ENCODE measurements at regions not wholly inside any gene's neighbourhood (a gene's known extent, or its start where the extent isn't known, plus 50 kb on each side); places are given as distances from the start of the nearest gene placed in this dataset.

DNA sequence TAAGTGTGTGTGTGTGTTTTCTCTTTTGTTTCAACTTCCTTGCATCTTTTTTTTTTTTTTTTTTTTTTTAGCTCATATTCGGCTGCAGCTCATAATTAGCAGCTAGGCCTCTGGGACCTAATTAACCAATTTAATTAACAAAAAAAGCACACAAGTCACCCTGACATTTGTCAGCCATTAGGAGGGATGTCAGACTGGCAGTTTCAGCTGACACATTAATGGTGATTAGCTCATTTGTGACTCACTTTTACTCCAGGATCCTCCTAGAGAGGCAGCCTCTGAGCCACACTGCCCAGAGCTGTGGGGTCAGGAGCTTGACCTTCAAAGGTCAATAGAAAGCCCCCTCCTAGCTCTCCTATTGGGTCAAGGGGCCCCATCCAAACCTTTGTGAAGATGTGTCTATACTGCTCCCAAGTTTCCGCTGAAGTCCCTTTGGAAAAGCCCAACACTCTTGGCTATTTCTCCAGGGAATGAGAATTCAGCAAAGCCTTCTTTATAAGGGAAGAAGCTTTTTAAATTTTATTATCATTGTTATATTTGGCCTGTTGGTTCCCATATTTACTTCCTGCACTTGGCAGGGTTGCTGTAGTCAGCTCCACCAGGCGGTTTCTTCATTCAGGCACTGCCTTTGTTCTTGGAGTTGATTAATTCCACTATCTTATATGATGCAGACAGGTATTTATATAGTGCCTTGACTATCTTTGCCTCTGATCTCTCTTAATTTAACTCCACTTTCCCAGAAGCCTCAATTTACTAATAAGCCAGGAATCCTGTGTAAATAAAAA lies 109.5 kb upstream of the HABP2 start:
- TF ChIP-seq, protein P1, sequence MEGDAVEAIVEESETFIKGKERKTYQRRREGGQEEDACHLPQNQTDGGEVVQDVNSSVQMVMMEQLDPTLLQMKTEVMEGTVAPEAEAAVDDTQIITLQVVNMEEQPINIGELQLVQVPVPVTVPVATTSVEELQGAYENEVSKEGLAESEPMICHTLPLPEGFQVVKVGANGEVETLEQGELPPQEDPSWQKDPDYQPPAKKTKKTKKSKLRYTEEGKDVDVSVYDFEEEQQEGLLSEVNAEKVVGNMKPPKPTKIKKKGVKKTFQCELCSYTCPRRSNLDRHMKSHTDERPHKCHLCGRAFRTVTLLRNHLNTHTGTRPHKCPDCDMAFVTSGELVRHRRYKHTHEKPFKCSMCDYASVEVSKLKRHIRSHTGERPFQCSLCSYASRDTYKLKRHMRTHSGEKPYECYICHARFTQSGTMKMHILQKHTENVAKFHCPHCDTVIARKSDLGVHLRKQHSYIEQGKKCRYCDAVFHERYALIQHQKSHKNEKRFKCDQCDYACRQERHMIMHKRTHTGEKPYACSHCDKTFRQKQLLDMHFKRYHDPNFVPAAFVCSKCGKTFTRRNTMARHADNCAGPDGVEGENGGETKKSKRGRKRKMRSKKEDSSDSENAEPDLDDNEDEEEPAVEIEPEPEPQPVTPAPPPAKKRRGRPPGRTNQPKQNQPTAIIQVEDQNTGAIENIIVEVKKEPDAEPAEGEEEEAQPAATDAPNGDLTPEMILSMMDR (tag by site-specific recombination; IDR thresholded peaks at IDR 0.05), result no peak
- no peak for TF ChIP-seq ZBTB1 (tag by site-specific recombination; IDR thresholded peaks at IDR 0.05)
- TF ChIP-seq KLF7 (tag by site-specific recombination; IDR thresholded peaks at IDR 0.05; ENCODE audit: borderline replicate concordance), result no peak
- TF ChIP-seq, protein P2, sequence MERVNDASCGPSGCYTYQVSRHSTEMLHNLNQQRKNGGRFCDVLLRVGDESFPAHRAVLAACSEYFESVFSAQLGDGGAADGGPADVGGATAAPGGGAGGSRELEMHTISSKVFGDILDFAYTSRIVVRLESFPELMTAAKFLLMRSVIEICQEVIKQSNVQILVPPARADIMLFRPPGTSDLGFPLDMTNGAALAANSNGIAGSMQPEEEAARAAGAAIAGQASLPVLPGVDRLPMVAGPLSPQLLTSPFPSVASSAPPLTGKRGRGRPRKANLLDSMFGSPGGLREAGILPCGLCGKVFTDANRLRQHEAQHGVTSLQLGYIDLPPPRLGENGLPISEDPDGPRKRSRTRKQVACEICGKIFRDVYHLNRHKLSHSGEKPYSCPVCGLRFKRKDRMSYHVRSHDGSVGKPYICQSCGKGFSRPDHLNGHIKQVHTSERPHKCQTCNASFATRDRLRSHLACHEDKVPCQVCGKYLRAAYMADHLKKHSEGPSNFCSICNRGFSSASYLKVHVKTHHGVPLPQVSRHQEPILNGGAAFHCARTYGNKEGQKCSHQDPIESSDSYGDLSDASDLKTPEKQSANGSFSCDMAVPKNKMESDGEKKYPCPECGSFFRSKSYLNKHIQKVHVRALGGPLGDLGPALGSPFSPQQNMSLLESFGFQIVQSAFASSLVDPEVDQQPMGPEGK (tag by site-specific recombination; IDR thresholded peaks at IDR 0.05), result no peak
- TF ChIP-seq, protein P3, sequence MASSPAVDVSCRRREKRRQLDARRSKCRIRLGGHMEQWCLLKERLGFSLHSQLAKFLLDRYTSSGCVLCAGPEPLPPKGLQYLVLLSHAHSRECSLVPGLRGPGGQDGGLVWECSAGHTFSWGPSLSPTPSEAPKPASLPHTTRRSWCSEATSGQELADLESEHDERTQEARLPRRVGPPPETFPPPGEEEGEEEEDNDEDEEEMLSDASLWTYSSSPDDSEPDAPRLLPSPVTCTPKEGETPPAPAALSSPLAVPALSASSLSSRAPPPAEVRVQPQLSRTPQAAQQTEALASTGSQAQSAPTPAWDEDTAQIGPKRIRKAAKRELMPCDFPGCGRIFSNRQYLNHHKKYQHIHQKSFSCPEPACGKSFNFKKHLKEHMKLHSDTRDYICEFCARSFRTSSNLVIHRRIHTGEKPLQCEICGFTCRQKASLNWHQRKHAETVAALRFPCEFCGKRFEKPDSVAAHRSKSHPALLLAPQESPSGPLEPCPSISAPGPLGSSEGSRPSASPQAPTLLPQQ (tag by site-specific recombination; IDR thresholded peaks at IDR 0.05), result no peak
- TF ChIP-seq, protein P4, sequence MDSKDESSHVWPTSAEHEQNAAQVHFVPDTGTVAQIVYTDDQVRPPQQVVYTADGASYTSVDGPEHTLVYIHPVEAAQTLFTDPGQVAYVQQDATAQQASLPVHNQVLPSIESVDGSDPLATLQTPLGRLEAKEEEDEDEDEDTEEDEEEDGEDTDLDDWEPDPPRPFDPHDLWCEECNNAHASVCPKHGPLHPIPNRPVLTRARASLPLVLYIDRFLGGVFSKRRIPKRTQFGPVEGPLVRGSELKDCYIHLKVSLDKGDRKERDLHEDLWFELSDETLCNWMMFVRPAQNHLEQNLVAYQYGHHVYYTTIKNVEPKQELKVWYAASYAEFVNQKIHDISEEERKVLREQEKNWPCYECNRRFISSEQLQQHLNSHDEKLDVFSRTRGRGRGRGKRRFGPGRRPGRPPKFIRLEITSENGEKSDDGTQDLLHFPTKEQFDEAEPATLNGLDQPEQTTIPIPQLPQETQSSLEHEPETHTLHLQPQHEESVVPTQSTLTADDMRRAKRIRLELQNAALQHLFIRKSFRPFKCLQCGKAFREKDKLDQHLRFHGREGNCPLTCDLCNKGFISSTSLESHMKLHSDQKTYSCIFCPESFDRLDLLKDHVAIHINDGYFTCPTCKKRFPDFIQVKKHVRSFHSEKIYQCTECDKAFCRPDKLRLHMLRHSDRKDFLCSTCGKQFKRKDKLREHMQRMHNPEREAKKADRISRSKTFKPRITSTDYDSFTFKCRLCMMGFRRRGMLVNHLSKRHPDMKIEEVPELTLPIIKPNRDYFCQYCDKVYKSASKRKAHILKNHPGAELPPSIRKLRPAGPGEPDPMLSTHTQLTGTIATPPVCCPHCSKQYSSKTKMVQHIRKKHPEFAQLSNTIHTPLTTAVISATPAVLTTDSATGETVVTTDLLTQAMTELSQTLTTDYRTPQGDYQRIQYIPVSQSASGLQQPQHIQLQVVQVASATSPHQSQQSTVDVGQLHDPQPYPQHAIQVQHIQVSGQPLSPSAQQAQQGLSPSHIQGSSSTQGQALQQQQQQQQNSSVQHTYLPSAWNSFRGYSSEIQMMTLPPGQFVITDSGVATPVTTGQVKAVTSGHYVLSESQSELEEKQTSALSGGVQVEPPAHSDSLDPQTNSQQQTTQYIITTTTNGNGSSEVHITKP (tag by site-specific recombination; IDR thresholded peaks at IDR 0.05), result no peak
- no peak for TF ChIP-seq ZBTB21 (tag by site-specific recombination; IDR thresholded peaks at IDR 0.05)
- no peak for TF ChIP-seq YY1 (tag by site-specific recombination; IDR thresholded peaks at IDR 0.05)
- no peak for TF ChIP-seq ZNF16 (tag by site-specific recombination; IDR thresholded peaks at IDR 0.05; ENCODE audit: low read depth)
- TF ChIP-seq, protein P5, sequence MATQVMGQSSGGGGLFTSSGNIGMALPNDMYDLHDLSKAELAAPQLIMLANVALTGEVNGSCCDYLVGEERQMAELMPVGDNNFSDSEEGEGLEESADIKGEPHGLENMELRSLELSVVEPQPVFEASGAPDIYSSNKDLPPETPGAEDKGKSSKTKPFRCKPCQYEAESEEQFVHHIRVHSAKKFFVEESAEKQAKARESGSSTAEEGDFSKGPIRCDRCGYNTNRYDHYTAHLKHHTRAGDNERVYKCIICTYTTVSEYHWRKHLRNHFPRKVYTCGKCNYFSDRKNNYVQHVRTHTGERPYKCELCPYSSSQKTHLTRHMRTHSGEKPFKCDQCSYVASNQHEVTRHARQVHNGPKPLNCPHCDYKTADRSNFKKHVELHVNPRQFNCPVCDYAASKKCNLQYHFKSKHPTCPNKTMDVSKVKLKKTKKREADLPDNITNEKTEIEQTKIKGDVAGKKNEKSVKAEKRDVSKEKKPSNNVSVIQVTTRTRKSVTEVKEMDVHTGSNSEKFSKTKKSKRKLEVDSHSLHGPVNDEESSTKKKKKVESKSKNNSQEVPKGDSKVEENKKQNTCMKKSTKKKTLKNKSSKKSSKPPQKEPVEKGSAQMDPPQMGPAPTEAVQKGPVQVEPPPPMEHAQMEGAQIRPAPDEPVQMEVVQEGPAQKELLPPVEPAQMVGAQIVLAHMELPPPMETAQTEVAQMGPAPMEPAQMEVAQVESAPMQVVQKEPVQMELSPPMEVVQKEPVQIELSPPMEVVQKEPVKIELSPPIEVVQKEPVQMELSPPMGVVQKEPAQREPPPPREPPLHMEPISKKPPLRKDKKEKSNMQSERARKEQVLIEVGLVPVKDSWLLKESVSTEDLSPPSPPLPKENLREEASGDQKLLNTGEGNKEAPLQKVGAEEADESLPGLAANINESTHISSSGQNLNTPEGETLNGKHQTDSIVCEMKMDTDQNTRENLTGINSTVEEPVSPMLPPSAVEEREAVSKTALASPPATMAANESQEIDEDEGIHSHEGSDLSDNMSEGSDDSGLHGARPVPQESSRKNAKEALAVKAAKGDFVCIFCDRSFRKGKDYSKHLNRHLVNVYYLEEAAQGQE (tag by site-specific recombination; IDR thresholded peaks at IDR 0.05), result no peak
- TF ChIP-seq TCF7L2 (IDR thresholded peaks at IDR 0.05; ENCODE audit: borderline replicate concordance, low read depth, low read length), result no peak
- no peak for TF ChIP-seq ZBTB17 (tag by site-specific recombination; IDR thresholded peaks at IDR 0.05)
- TF ChIP-seq, protein P6, sequence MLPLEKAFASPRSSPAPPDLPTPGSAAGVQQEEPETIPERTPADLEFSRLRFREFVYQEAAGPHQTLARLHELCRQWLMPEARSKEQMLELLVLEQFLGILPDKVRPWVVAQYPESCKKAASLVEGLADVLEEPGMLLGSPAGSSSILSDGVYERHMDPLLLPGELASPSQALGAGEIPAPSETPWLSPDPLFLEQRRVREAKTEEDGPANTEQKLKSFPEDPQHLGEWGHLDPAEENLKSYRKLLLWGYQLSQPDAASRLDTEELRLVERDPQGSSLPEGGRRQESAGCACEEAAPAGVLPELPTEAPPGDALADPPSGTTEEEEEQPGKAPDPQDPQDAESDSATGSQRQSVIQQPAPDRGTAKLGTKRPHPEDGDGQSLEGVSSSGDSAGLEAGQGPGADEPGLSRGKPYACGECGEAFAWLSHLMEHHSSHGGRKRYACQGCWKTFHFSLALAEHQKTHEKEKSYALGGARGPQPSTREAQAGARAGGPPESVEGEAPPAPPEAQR (tag by site-specific recombination; IDR thresholded peaks at IDR 0.05), result no peak
- TF ChIP-seq KLF9 (tag by site-specific recombination; IDR thresholded peaks at IDR 0.05; ENCODE audit: low read depth), result no peak

Data from HEK293 (cell line).